ENCODE measurements at regions not wholly inside any gene's neighbourhood (a gene's known extent, or its start where the extent isn't known, plus 50 kb on each side); places are given as distances from the start of the nearest gene placed in this dataset.

GRCh38 chr16:74070237-74070636 lies 226.4 kb upstream of the PSMD7 start:
- H3K27ac ChIP-seq: no peak overlapping the region
- TF ChIP-seq CTCF (conservative IDR thresholded peaks at IDR 0.05): no peak
- no peak for TF ChIP-seq ZFX (IDR thresholded peaks at IDR 0.05)

- no peak overlapping the region for H3K27ac ChIP-seq
- TF ChIP-seq ZFX (IDR thresholded peaks at IDR 0.05): no peak
- TF ChIP-seq CTCF (conservative IDR thresholded peaks at IDR 0.05): peak; percentile 20
Observed at GRCh38 chr16:74064120-74064735, 232.4 kb upstream of the PSMD7 start.

GRCh38 chr16:74053826-74054225 lies 242.8 kb upstream of the PSMD7 start:
- TF ChIP-seq CTCF (conservative IDR thresholded peaks at IDR 0.05) (no peak), ZFX (IDR thresholded peaks at IDR 0.05) (no peak)
- H3K27ac ChIP-seq: no peak overlapping the region

- no peak overlapping the region for H3K27ac ChIP-seq
- no peak for TF ChIP-seq ZFX (IDR thresholded peaks at IDR 0.05)
- TF ChIP-seq CTCF (conservative IDR thresholded peaks at IDR 0.05): no peak
Observed at GRCh38 chr16:74053312-74053711, 243.3 kb upstream of the PSMD7 start.

- no peak overlapping the region for H3K27ac ChIP-seq
- TF ChIP-seq ZFX (IDR thresholded peaks at IDR 0.05): no peak
- TF ChIP-seq CTCF (conservative IDR thresholded peaks at IDR 0.05): no peak
Observed at GRCh38 chr16:74052016-74052415, 244.6 kb upstream of the PSMD7 start.

GRCh38 chr16:74049027-74049426 lies 247.6 kb upstream of the PSMD7 start:
- TF ChIP-seq ZFX (IDR thresholded peaks at IDR 0.05): no peak
- TF ChIP-seq CTCF (conservative IDR thresholded peaks at IDR 0.05): no peak
- H3K27ac ChIP-seq: no peak overlapping the region

- no peak for TF ChIP-seq ZFX (IDR thresholded peaks at IDR 0.05)
- TF ChIP-seq CTCF (conservative IDR thresholded peaks at IDR 0.05): no peak
- no peak overlapping the region for H3K27ac ChIP-seq
Observed at GRCh38 chr16:74046524-74046923, 250.1 kb upstream of the PSMD7 start.

Data from C4-2B (cell line).